Lower leg skin (tissue), 3 donors: ENCODE measurements at regions not wholly inside any gene's neighbourhood (a gene's known extent, or its start where the extent isn't known, plus 50 kb on each side); places are given as distances from the start of the nearest gene placed in this dataset.

ENCODE experiments used
- CTCF ChIP-seq, 3 donors: fragments of 450-650 bp; IDR thresholded peaks; one replicate each; pipeline ENCODE4 v1.5.1; 2016; ENCODE audit warnings: antibody characterized with exemption in 3 of 3, mild to moderate bottlenecking in 3 of 3, moderate library complexity in 2 of 3
- POLR2A ChIP-seq, 2 donors: fragments of 450-650 bp; IDR thresholded peaks; one replicate each; pipeline ENCODE4 v1.6.1; 2016 to 2017; ENCODE audit warnings: antibody characterized with exemption in 2 of 2, mild to moderate bottlenecking in 1 of 2, moderate library complexity in 1 of 2

- no peak for TF ChIP-seq CTCF (IDR thresholded peaks at IDR 0.05)
- no peak for TF ChIP-seq POLR2A (IDR thresholded peaks at IDR 0.05)
Measured at GRCh38 chr7:45446195-45446944, 127.8 kb upstream of the ADCY1 start.
